Posterior cingulate gyrus (tissue), 11 donors: ENCODE measurements at regions not wholly inside any gene's neighbourhood (a gene's known extent, or its start where the extent isn't known, plus 50 kb on each side); places are given as distances from the start of the nearest gene placed in this dataset.
"Not testable (repeated sequence)": the region's sequence is repeated elsewhere in the genome, so short reads cannot be mapped to it uniquely, and the experiment has no call there.

Experiments
- DNase-seq, 10 donors: peaks; one replicate each; pipeline versions ENCODE4 v3.0.0 to v3.0.0-alpha.2; 2020 to 2021; ENCODE audit warnings: mixed read lengths in 3 of 10
- intact Hi-C: fragments of 100-400 bp; cut with DNase I; formaldehyde crosslinking; loops from one replicate; pipeline ENCODE4 v1.15.1; 2023

DNA sequence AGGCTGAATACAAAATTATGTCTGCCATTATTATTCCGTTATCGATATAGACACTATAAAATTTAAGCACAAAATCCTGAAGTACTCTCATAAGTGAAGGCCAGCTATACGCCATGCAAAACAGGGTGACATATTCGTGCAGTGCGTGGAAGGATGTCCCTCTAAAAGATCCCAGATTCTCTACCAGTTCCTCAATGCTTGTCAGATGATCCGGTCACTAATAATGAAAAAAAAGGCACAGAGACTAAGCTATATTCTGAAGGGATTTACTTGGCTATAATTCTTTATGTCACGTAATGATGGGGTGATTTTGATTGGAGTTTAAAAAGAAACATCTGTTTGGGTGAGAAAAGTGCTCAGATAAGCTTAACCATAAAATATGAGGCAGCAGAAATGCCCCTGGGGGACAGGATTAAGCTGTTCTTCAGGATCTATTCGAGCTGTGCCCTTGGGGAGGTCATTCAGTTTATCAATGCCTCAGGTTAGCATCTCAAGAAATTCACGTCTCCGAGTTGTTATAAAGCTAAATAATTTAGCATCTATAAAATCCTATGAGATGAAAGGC is 229.7 kb upstream of the PITRM1 start:
- intact Hi-C loops = no loop called here
- DNase-seq = no peak

DNA sequence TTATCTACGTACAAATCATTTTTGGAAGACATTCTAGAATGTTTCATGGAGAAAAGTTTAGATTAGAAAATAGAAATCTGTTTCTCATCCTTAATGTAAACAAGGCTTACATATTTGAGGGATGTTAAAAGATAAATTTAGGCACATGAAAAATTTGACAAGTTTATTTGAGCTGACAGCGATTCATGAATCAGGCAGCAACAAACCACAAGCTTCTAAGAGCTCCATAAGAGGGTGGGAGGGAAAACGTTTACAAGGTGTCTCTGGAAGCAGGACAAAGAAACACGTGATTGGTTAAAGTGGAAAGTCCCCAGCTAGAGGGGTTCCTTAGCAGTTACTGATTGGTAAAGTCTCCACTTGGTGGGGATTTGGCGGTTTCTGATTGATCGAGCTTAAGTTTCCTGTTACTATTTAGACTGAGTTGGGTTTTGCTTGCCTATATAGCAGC is 228.9 kb upstream of the PITRM1 start:
- DNase-seq = no peak
- intact Hi-C loops = no loop called here

DNA sequence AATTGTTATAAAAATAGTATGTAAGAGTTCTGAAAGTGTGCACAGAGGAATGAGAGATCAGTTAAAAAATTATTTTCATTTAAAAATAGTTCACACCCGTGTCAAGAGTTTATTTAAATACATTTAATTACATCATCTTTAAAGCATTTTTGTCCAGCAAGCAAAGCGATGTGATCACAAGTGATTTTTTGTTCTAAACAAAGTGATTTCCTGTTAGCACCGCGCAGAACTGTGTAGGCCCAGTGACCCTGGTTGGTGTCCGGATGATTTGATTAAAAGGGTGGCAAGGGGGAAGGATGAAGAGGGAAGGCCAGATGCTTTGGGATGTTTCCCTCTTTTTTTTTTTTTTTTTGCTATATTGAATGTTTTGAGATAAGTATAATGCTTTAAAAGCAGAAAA is 227.8 kb upstream of the PITRM1 start:
- DNase-seq = no peak
- intact Hi-C loops = no loop called here

DNA sequence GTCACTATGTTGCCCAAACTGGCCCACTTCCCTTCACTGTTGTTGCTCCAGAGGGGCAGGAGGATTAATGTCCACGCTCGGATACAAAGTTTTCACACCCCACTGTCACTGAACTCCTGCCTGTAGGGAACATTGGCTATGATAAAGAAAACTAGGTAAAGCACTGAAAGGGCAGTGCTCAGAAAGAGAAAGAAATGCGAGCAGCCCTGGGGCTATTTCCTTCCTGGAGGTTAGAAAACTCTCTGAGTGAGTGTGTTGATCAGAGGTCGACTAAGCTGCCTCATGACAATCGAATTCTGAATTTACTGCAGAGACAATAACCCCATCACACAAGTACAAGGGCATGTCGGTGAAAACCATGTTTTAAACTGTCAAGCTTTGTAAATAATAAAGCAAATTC is 227.2 kb upstream of the PITRM1 start:
- no peak for DNase-seq
- intact Hi-C loops = no loop called here

DNA sequence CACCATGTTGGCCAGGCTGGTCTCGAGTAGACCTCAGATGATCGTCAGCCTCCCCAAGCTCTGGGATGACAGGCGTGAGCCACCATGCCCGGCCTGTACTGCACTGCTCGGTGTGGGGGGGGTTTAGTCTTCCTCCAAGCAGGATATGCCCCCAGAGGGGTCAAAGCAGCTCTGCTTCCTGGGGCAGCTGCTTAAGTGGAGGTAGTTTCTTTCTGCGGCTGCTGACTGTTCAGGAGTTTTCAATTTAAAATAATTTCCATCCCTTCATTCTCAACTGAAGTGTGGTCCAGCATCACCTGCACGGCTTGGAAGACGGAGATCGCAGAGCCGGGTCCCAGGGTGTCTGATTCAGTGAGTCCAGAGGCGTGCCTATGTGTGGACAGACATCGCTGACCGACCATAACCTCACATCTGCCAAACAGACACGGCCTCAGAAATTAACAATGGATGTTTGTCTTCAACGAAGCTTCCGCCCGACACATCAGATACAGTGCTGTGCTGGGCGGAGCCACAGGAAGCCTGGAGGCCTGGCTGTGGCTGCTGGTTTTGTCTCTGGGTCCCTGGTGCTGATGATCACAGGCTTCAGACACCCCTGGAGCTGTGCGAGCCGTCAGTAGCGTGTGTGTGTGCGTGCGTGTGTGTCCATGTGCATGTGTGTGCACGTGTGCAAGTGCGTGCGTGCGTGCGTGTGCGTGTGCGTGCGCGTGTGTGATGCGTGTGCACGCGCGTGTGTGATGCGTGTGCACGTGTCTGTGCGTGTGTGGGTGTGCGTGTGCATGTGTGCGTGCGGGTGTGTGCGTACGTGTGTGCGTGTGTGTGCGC is 226.5 kb upstream of the PITRM1 start:
- intact Hi-C loops = no loop called here

DNA sequence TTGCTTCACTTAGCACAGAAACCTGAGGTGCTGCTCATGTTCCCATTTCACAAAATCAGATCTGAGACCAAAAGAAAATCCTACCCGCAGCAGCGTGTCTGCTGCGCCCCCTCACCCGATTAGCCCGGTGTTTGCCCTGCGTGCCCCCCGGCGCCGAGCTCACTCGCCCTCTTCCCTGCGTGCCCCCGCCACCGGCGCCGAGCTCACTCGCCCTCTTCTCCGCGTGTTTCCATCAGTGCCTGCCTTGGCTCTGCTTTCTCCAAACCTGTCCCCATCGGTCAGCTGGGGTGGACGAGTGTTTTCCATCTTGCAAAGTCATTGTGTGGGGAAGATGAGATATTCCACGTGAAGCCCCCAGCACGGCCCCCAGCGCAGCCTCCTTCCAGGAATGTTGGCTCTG is 225.3 kb upstream of the PITRM1 start:
- intact Hi-C loops = no loop called here
- no peak for DNase-seq

More for the DNA sequence above, 226.5 kb upstream of the PITRM1 start:
- DNase-seq = peak in 6 of 10 donors; percentile 33 to 93 (median 54)

DNA sequence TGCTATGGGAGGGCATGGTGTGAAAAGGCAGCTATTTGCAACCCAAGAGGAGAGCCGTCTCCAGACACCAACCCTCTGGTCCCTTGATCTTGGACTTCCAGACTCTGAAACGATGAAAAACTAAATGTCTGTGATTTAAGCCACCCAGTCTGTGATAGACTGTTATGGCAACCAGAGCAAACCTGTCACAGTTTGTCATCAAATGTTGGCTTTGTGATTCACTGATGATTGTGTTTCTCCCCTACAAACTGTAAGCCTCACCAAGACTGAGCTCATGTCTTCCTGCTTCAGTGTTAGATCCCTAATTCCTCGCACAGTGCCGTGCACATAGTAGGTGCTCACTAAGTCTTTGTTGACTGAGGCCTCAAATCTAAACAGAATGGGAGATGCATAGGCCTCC is 224.6 kb upstream of the PITRM1 start:
- intact Hi-C loops = no loop called here
- no peak for DNase-seq

DNA sequence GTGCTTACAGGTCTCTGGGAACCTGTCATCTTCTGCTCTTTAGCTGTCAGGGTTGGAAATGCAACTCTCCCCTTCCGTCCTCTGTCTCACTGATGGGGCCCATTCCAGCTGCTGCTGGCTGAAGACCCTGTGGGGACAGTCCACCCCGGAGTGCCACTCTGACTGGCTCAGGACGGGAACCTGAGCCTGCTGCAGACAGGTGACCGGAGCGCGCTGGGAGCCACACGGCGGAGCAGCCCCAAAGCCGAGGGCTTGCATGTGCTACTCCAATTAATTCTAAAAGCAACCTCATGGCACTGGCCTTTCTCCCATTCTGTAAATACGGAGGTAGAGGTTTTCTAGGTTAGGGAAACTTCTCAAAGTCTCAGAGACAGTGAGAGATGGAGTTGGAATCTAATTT is 223.5 kb upstream of the PITRM1 start:
- DNase-seq = no peak
- intact Hi-C loops = no loop called here

DNA sequence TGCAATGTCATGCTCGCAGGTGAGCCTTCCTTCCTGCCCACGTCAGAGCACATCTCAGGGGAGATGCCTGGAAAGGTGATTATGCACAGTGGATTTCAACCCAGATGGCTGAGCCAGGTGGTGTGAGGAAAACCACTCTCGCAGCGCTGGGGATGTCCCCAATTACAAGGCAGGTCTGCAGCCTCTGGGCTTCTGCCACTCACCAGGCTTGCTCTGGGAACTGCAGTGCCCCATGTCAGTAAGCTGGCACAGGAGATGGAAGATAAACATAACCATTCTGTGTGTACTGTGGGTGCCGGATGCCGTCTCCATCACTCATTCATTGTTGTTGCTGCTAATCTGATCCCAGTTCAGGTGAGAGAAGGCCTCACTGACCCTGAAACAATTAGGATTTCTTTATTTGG is 222.9 kb upstream of the PITRM1 start:
- DNase-seq = peak in 1 of 10 donors; percentile 51
- intact Hi-C loops = no loop called here

DNA sequence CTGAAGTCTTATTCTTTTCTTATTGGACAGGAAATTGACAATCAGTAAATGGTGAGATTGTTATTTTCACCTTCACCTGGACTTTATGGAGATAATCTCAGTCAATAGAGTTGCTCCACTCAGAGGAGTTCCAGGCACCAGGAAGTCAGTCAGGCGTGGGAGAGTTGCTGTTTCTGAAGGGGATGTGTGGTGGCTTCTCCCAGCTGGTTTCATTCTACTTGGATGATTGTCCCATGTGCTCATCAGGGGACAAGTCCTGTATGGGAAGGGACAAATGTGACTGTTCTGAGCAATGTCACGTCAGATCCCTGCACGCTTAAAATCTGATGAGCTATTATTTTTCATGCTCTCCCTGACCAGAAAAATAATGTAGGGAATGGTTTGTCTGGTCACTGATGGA is 222.5 kb upstream of the PITRM1 start:
- DNase-seq = no peak
- intact Hi-C loops = no loop called here

DNA sequence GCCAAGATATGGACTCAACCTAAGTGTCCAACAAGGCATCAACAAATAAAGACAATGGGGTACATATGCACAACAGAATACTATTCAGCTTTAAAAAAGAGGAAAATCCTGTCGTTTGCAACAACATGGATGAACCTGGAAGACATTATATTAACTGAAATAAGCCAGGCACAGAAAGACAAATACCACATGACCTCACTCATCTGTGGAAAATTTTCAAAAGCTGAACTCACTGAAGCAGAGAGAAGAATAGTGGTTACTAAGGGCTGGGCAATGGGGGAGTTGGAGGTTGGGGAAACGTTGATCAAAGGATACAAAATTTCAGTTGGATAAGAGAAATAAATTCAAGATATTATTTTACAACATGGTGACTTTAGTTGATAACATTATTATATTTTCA is 221.4 kb upstream of the PITRM1 start:
- intact Hi-C loops = no loop called here
- no peak for DNase-seq

DNA sequence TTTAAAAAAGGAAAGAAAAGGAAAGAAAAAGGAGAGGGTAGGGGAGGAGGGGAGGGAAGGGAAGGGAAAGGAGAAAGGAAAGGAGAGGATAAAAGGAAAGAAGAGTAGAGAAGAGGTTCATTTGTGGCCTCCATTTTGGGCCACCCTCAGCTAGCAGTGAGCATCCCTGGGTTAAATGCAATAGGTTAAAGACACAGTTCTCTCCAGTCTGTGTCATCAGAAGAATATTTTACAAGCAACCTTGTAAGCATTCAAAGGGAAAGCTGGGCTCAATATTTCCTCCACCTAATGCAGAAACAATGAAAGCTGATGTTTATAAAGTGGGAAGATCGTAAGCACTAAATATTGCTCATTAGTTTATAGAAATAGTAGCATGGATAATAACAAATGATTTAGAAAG is 219.1 kb upstream of the PITRM1 start:
- no peak for DNase-seq
- intact Hi-C loops = no loop called here

DNA sequence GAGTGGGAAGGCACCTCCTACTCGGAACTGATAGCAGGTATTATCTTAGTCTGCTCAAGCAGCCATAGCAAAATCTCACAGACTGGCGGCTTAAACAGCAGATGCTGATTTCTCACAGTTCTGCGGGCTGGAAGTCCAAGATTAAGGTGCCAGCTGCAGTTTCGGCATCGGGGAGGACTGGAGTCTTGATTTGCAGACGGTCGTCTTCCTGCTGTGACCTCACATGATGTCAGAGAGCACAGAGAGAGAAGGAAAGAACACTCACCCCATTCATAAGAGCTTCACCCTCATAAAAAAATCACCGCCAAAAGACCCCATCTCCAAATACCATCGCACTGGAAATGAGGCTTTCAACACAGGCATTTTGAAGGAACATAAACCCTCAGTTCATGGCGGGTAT is 216.5 kb upstream of the PITRM1 start:
- intact Hi-C loops = no loop called here
- DNase-seq = peak in 5 of 10 donors; percentile 35 to 90 (median 43)

DNA sequence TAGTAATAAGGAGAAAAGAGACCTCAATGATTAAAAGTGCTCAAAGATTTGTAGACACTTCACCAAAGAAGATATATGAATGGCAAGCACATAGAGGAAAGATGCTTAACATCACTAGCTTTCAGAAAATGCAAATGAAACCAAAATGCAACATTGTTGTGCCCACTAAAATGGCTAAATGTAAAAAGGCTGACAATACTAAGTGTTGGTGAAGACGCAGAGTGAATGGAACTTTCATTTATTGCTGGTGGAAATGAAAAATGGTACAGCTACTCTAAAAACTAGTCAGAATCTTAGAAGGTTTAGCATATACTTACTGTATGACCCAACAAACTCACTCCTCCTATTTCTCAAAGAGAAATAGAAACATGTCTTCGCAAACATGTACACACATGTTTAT is 212.9 kb upstream of the PITRM1 start:
- no peak for DNase-seq

DNA sequence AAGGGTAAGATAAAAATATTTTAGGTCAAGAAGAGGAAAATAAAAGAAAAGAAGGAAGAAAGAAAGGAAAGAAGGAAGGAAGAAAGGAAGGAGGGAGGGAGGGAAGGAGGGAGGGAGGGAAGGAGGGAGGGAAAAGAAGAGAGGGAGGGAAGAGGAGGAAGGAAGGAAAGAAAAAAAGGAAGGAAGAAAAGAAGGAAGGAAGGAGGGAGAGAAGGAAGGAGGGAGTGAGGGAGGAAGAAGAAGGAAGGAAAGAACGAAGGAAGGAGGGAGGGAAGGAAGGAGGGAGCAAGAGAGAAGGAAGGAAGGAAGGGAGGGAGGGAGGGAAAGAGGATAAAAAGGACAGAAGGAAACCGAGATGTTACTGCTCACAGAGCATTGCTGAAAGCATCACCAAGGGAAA is 209.5 kb upstream of the PITRM1 start:
- no peak for DNase-seq
- intact Hi-C loops = no loop called here

More for the DNA sequence above, 212.9 kb upstream of the PITRM1 start:
- intact Hi-C loops = no loop called here

DNA sequence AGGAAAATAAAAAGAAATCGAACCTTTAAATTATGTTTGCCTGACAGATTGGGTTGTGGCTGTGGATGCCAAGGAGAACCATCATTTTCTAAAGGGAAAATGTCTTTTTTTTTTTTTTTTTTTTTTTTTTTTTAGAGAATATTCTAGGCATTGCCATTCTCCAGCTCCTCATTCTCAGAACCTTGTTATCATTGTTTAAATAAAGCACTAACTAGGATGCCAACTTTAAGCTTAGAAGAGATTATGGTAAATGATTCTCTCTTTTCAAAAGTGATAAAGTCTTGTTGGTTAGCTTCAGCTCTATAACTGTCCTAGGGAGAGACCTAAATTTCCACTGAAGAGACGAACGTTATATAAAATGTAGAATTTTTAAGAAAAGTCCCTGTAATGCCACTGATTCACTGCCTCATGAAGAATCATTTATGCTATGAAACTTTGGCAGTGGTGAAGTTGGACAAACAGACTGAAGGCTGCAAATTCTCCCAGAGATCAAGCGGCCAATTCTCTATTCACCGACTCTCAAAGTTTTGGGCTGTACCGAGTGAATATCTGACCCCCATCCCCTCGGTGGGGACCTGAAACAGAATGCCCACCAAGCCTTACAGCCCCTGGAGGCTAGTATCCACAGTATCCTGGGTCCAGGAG is 207.9 kb upstream of the PITRM1 start:
- intact Hi-C loops = no loop called here
- DNase-seq = no peak

DNA sequence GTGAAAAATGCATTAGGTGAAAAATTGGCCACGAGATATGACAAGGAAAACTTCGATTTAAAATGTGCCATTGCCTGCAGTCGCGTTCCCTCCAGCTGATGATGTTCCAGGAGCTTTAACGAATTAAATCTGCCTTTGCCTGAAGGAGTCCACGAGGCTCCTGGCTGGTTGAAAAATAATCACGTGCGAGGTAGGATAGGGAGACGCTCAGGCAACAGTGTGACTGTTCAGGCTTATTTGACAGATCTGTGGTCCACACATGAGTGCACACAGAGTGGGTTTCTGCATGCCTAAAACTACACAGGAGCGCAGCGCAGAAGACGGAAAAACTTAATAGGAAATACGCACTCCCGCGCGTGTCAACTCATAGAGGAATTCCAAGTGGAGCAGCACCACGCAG is 204.0 kb upstream of the PITRM1 start:
- intact Hi-C loops = no loop called here
- no peak for DNase-seq

DNA sequence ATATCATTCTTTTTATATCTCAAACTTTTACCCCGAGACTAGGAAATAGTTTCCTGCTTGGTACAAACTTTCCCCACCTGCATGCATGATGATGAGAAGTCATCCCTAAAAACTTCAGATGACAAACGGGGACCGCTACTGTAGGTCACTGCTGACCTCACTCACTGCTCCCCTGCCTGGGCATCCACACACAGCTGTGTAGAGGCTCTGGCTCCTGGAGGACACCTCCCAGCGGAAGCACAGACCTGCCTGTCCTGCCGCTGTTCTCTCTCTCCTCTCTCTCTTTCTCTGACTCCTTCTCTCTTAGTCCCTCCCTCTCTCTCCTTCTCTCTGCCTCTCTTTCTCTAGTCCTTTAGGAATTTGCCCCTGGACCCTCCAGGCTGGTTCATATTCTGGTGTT is 202.9 kb upstream of the PITRM1 start:
- intact Hi-C loops = no loop called here
- DNase-seq = no peak

DNA sequence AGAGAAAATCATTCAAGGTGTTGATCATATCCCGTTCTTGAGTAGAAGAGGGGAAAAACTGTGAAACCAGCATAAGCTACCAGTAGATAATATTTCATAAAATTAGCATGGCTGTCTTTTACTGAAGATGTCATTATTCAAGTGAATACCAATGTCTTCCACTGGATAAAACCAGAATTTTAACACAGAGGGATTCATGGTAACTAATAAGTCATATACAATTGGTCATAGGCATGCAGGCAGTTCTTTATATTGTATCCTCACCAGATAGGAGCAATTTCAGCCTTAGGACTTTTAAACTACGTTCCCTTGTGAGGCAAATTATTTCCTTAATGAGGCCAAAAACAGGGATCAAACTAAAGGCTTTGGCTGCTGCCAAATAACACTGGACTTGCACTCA is 202.3 kb upstream of the PITRM1 start:
- intact Hi-C loops = no loop called here
- DNase-seq = no peak

DNA sequence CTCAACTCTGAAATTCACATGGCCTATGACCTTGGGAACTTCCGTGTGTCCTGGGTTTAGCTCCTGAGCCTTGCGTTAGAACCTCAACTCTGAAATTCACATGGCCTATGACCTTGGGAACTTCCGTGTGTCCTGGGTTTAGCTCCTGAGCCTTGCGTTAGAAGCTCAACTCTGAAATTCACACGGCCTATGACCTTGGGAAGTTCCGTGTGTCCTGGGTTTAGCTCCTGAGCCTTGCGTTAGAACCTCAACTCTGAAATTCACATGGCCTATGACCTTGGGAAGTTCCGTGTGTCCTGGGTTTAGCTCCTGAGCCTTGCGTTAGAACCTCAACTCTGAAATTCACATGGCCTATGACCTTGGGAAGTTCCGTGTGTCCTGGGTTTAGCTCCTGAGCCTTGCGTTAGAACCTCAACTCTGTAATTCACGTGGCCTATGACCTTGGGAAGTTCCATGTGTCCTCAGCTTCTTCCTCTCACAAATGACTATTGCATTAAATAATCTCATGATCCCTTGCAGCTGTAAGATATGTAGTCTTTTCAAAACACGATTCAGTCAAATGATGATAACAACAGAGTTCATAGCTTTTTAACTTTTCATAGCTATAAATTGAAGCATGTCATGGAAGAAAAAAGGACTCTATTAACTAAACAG is 200.9 kb upstream of the PITRM1 start:
- intact Hi-C loops = not testable (repeated sequence)

DNA sequence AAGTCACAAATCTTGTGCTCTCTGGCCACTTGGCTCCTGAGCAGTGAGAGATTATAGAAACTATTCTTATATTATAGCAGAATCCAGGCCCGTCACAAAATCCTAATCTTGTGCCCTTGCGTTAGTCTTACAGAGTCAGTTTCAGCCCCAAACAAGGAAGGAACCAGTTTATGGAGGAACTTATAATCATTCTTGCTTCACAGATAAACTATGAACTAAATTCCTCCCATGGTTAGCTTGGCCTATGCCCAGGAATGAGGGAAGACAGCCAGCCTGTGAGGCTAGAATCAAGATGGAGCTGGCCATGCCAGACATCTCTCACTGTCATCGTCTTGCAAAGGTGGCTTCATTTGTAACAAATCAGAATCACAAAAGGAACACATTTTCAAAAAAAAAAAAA is 199.7 kb upstream of the PITRM1 start:
- no peak for DNase-seq
- intact Hi-C loops = no loop called here

More for the DNA sequence above, 200.9 kb upstream of the PITRM1 start:
- not testable (repeated sequence) for DNase-seq
